K562 (cell line): ENCODE measurements at regions not wholly inside any gene's neighbourhood (a gene's known extent, or its start where the extent isn't known, plus 50 kb on each side); places are given as distances from the start of the nearest gene placed in this dataset.
A peak's percentile ranks its signal among the peaks of the same experiment; 100 is the strongest.

Experiments
- ATAC-seq: fragments of 200-7000 bp; cut with Tn5 transposase; 3 replicates; pipeline ENCODE4 v1.9.1; 2020; ENCODE audit warnings: moderate library complexity
- BruUV-seq: library from RNA; stranded (reverse); fragments of 400-500 nt; replicated peaks from 2 replicates; lab custom pipeline; 2021; lab: Mats Ljungman, UMichigan
- CTCF ChIA-PET: fragments of 300-600 bp; formaldehyde crosslinking; extraction: SDS; loops from one replicate; lab custom pipeline; 2021; ENCODE audit warnings: low intra/inter-chr PET ratio; lab: Yijun Ruan, JAX
- POLR2A ChIA-PET: fragments of 300-600, 350-650 bp; sonication (Branson Sonifier 250); formaldehyde crosslinking; extraction: SDS; loops from one replicate; lab custom pipeline; 2021; ENCODE audit warnings: antibody characterized with exemption, inconsistent platforms; lab: Yijun Ruan, JAX
- DNase-seq, 4 experiments: peaks; one replicate each; pipeline versions ENCODE4 v3.0.0 to v3.0.0-alpha.2; 2011 to 2018; ENCODE audit warnings: low spot score in 3 of 4, mixed read lengths in 3 of 4; ENCODE audit errors: extremely low read depth in 1 of 4
- FAIRE-seq: peaks from 2 replicates; lab custom pipeline; 2011; peaks lifted over from hg19 to GRCh38; lab: Jason Lieb, UNC
- H2AFZ ChIP-seq: 2 replicates; pipeline ENCODE4 v1.6.0; 2011; ENCODE audit warnings: low read depth, low read length, control low read depth, inconsistent platforms
- H3K27ac ChIP-seq: fragments of 200-600 bp; 3 replicates; pipeline ENCODE4 v1.8.0; 2011; ENCODE audit warnings: low read depth, mild to moderate bottlenecking, control low read depth, inconsistent platforms, low read length, moderate library complexity, mixed read lengths; ENCODE audit errors: extremely low read depth
- H3K27me3 ChIP-seq, 2 experiments: fragments of 300-600 bp in 1 of 2; 2 replicates in 1 of 2; 3 replicates in 1 of 2; pipeline versions ENCODE4 v1.6.0 to v1.8.0; 2011; ENCODE audit warnings: inconsistent platforms in 2 of 2, low read length in 2 of 2, mild to moderate bottlenecking in 1 of 2, mixed read lengths in 1 of 2, moderate library complexity in 1 of 2; ENCODE audit not compliant: control insufficient read depth in 2 of 2, insufficient read depth in 2 of 2
- H3K36me3 ChIP-seq: fragments of 300-600 bp; 3 replicates; pipeline ENCODE4 v1.8.0; 2011; ENCODE audit warnings: mild to moderate bottlenecking, low read length, inconsistent platforms; ENCODE audit not compliant: control insufficient read depth, insufficient read depth
- H3K4me1 ChIP-seq, 2 experiments: fragments of 200-600 bp in 1 of 2; replicated peaks in 1 of 2; 2 replicates in 1 of 2; 3 replicates in 1 of 2; pipeline versions ENCODE4 v1.5.1 to v1.8.0; 2011; ENCODE audit warnings: inconsistent platforms in 2 of 2, low read length in 2 of 2, mild to moderate bottlenecking in 1 of 2, mixed read lengths in 1 of 2, moderate library complexity in 1 of 2; ENCODE audit not compliant: control insufficient read depth in 2 of 2, insufficient read depth in 2 of 2
- H3K4me2 ChIP-seq: 2 replicates; pipeline ENCODE4 v1.6.1; 2011; ENCODE audit warnings: low read length, control low read depth, inconsistent platforms, mixed read lengths; ENCODE audit not compliant: insufficient read depth
- H3K4me3 ChIP-seq: fragments of 200-600 bp; sonication (generic), shearing (Covaris generic); 2 replicates; pipeline ENCODE4 v1.5.1; 2016; ENCODE audit warnings: control low read depth, inconsistent platforms
- H3K79me2 ChIP-seq: fragments of 200-600 bp; 3 replicates; pipeline ENCODE4 v1.8.0; 2011; ENCODE audit warnings: low read length, inconsistent platforms; ENCODE audit not compliant: control insufficient read depth, insufficient read depth
- H3K9ac ChIP-seq, 2 experiments: 2 replicates each; pipeline versions ENCODE4 v1.6.0 to v1.6.1; 2011; ENCODE audit warnings: low read depth in 2 of 2, low read length in 2 of 2, control low read depth in 1 of 2, inconsistent platforms in 1 of 2, mild to moderate bottlenecking in 1 of 2, mixed read lengths in 1 of 2; ENCODE audit not compliant: insufficient read depth in 1 of 2
- H3K9me1 ChIP-seq: one replicate; pipeline ENCODE4 v1.6.0; 2011; ENCODE audit warnings: inconsistent platforms, mild to moderate bottlenecking, low read length, moderate library complexity; ENCODE audit not compliant: control insufficient read depth, insufficient read depth
- H3K9me3 ChIP-seq: replicated peaks from 2 replicates; pipeline ENCODE4 v1.5.1; 2011; ENCODE audit warnings: low read depth, low read length, inconsistent platforms; ENCODE audit not compliant: control insufficient read depth, insufficient read depth
- H4K20me1 ChIP-seq: replicated peaks from 2 replicates; pipeline ENCODE4 v1.6.1; 2011; ENCODE audit warnings: low read length, inconsistent platforms, mixed read lengths; ENCODE audit not compliant: control insufficient read depth, insufficient read depth
- ARID1B ChIP-seq: fragments of 450-650 bp; IDR thresholded peaks from 2 replicates; pipeline ENCODE4 v1.6.1; 2016; ENCODE audit warnings: antibody characterized with exemption, mild to moderate bottlenecking, inconsistent platforms
- ARID3A ChIP-seq: IDR thresholded peaks from 2 replicates; pipeline ENCODE4 v1.6.1; 2012; ENCODE audit warnings: low read depth, low read length, improper control_type of control experiment, borderline replicate concordance
- CEBPB ChIP-seq: fragments of 450-650 bp; IDR thresholded peaks from 2 replicates; pipeline ENCODE4 v1.6.1; 2016; ENCODE audit warnings: missing genetic modification characterization, missing compliant biosample characterization
- DPF2 ChIP-seq: fragments of 450-650 bp; IDR thresholded peaks from 2 replicates; pipeline ENCODE4 v1.6.1; 2016
- FOSL1 ChIP-seq: fragments of 200-800 bp; sonication (Bioruptor generic); conservative IDR thresholded peaks from 2 replicates; pipeline ENCODE4 v1.6.1; 2016; ENCODE audit warnings: missing genetic modification characterization, missing compliant biosample characterization
- GABPA ChIP-seq: fragments of 200-800 bp; sonication (Bioruptor generic); conservative IDR thresholded peaks from 2 replicates; pipeline ENCODE4 v1.6.1; 2016; ENCODE audit warnings: low read depth, missing genetic modification characterization, missing compliant biosample characterization
- JUND ChIP-seq, 2 experiments: IDR thresholded peaks; 2 replicates in 1 of 2; 3 replicates in 1 of 2; pipeline ENCODE4 v1.6.1; 2011; ENCODE audit warnings: borderline replicate concordance in 2 of 2, low read depth in 2 of 2, low read length in 2 of 2, improper control_type of control experiment in 1 of 2, missing biosample characterization in 1 of 2, missing genetic modification characterization in 1 of 2, missing genetic modification reagents in 1 of 2
- NRF1 ChIP-seq, 2 experiments: fragments of 450-650 bp; IDR thresholded peaks in 1 of 2; conservative IDR thresholded peaks in 1 of 2; 2 replicates each; pipeline ENCODE4 v1.6.1; 2014; ENCODE audit warnings: mild to moderate bottlenecking in 2 of 2
- SMARCA4 ChIP-seq: fragments of 450-650 bp; IDR thresholded peaks from 2 replicates; pipeline ENCODE4 v1.6.1; 2016
- SMARCE1 ChIP-seq: fragments of 450-650 bp; IDR thresholded peaks from 2 replicates; pipeline ENCODE4 v1.7.1; 2016; ENCODE audit warnings: mild to moderate bottlenecking
- ZC3H4 ChIP-seq: sonication (generic); formaldehyde crosslinking; IDR thresholded peaks from 2 replicates; pipeline ENCODE4 v1.9.0; 2021; ENCODE audit warnings: missing genetic modification reagents, borderline replicate concordance
- WGBS: fragments of 100-300 bp; shearing (Covaris generic); methylation state at CpG from one replicate; pipeline ENCODE4 v1.1.6; 2016; ENCODE audit warnings: low coverage, mixed read lengths; ENCODE audit not compliant: insufficient coverage; ENCODE audit errors: missing lambda C conversion rate; 5-methylcytosine and 5-hydroxymethylcytosine counted together
- in situ Hi-C: fragments of 300-500 bp; cut with MboI; formaldehyde crosslinking; loops from 4 replicates; pipeline ENCODE4 v1.15.0; 2018; ENCODE audit warnings: inconsistent platforms, mixed read lengths
- intact Hi-C: fragments of 100-400 bp; cut with micrococcal nuclease; formaldehyde crosslinking; loops from 2 replicates; pipeline ENCODE4 v1.14.2; 2022
- TF ChIP-seq, protein P1 (sequence below), 2 experiments: fragments of 450-650 bp in 1 of 2; sonication (generic) in 1 of 2; formaldehyde crosslinking in 1 of 2; IDR thresholded peaks in 1 of 2; conservative IDR thresholded peaks in 1 of 2; 2 replicates each; pipeline versions ENCODE4 v1.6.1 to v1.8.1; 2016 to 2023; ENCODE audit warnings: mild to moderate bottlenecking in 2 of 2, moderate library complexity in 2 of 2, inconsistent platforms in 1 of 2, missing genetic modification reagents in 1 of 2

GRCh38 chr12:116397148-116397547 is 119.7 kb upstream of the MED13L start:
- 0% methylated on average over 3 of the region's 3 CpGs for WGBS
- H3K36me3 ChIP-seq, result no peaks in the 10 kb centered on the region
- H3K27ac ChIP-seq, result no peak overlapping the region
- H3K9me1 ChIP-seq, result no peaks in the 10 kb centered on the region
- 0 out of 4 replicates have a peak, but pooled peaks of 1 of the 2 experiments have one; percentile 17 for TF ChIP-seq NRF1 (conservative IDR thresholded peaks at IDR 0.05 in 1 of 2, IDR thresholded peaks at IDR 0.05 in 1 of 2)
- TF ChIP-seq, protein P1, sequence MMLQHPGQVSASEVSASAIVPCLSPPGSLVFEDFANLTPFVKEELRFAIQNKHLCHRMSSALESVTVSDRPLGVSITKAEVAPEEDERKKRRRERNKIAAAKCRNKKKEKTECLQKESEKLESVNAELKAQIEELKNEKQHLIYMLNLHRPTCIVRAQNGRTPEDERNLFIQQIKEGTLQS (IDR thresholded peaks at IDR 0.05), result peak; percentile 75
- TF ChIP-seq, protein P1 (CRISPR knock-in tag; conservative IDR thresholded peaks at IDR 0.05), result no peak
- peak; percentile 71 for TF ChIP-seq FOSL1 (tag)
- TF ChIP-seq SMARCA4, result peak; percentile 33; the same call in 1 of the 2 replicates
- TF ChIP-seq JUND (IDR thresholded peaks at IDR 0.05; ENCODE audit: borderline replicate concordance, low read depth, low read length), result peak; percentile 66; the same call in 1 of the 2 replicates
- TF ChIP-seq JUND (tag; IDR thresholded peaks at IDR 0.05; ENCODE audit: borderline replicate concordance, low read depth, low read length), result peak; percentile 51; the same call in 1 of the 3 replicates
- TF ChIP-seq SMARCE1, result peak; percentile 57; the same call in 1 of the 2 replicates
- no peak for TF ChIP-seq ARID3A
- no peak for TF ChIP-seq CEBPB
- TF ChIP-seq ARID1B, result peak; percentile 26; the same call in 1 of the 2 replicates
- no peak for TF ChIP-seq GABPA (tag)
- no peak for TF ChIP-seq ZC3H4 (CRISPR knock-in tag)
- 0 out of 2 replicates have a peak, but pooled peaks have one; percentile 45 for TF ChIP-seq DPF2
- no peaks in the 10 kb centered on the region for H3K27me3 ChIP-seq
- H3K79me2 ChIP-seq, result no peaks in the 10 kb centered on the region
- no peak overlapping the region for H3K4me3 ChIP-seq
- H3K9ac ChIP-seq, result no peak overlapping the region
- no peak overlapping the region for H3K4me2 ChIP-seq
- H3K4me1 ChIP-seq, result peaks cover 0 to 6% of the 10 kb centered on the region in 2 experiments; a peak in 2 of 5 replicates
- intact Hi-C loops, result no loop called here
- POLR2A ChIA-PET, result no interaction called here
- no peak for FAIRE-seq
- no TSS peak for BruUV-seq
- peak overlapping the region; percentile 37; the same call in 1 of the 2 replicates for H2AFZ ChIP-seq
- in situ Hi-C loops, result no loop called here
- peak; percentile 64 for ATAC-seq
- CTCF ChIA-PET, result interaction anchor here (0.7 kb wide), 1 partner anchor 117 kb away, joined by 3 read pairs; no protein-coding TSS in a partner anchor
- H4K20me1 ChIP-seq, result no peaks in the 10 kb centered on the region
- no peaks in the 10 kb centered on the region for H3K9me3 ChIP-seq
- no peak for DNase-seq
